OCI-LY1 (cell line): ENCODE measurements at regions not wholly inside any gene's neighbourhood (a gene's known extent, or its start where the extent isn't known, plus 50 kb on each side); places are given as distances from the start of the nearest gene placed in this dataset.

ENCODE experiments used
- EZH2 ChIP-seq: fragments of 200-600 bp; sonication (generic), shearing (Covaris generic); IDR thresholded peaks from 2 replicates; pipeline ENCODE4 v1.8.0; 2017; ENCODE audit warnings: borderline replicate concordance, mixed run types, mild to moderate bottlenecking, antibody characterized with exemption, low read length, moderate library complexity, mixed read lengths
- TF ChIP-seq, protein P1 (sequence below): fragments of 200-600 bp; sonication (generic), shearing (Covaris generic); IDR thresholded peaks from 2 replicates; pipeline ENCODE4 v1.5.1; 2017; ENCODE audit warnings: mild to moderate bottlenecking, antibody characterized with exemption, low read length, moderate library complexity, mixed read lengths

GRCh38 chr20:48057251-48057650 is 272.0 kb upstream of the SULF2 start:
- no peak for TF ChIP-seq EZH2
- TF ChIP-seq, protein P1, sequence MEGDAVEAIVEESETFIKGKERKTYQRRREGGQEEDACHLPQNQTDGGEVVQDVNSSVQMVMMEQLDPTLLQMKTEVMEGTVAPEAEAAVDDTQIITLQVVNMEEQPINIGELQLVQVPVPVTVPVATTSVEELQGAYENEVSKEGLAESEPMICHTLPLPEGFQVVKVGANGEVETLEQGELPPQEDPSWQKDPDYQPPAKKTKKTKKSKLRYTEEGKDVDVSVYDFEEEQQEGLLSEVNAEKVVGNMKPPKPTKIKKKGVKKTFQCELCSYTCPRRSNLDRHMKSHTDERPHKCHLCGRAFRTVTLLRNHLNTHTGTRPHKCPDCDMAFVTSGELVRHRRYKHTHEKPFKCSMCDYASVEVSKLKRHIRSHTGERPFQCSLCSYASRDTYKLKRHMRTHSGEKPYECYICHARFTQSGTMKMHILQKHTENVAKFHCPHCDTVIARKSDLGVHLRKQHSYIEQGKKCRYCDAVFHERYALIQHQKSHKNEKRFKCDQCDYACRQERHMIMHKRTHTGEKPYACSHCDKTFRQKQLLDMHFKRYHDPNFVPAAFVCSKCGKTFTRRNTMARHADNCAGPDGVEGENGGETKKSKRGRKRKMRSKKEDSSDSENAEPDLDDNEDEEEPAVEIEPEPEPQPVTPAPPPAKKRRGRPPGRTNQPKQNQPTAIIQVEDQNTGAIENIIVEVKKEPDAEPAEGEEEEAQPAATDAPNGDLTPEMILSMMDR, result no peak
